CD4-positive, alpha-beta T cell treated with Interferon gamma for 1 hour (primary cell): ENCODE measurements at regions not wholly inside any gene's neighbourhood (a gene's known extent, or its start where the extent isn't known, plus 50 kb on each side); places are given as distances from the start of the nearest gene placed in this dataset.

ENCODE experiments used
- DNase-seq: peaks from one replicate; pipeline ENCODE4 v3.0.0-alpha.2; 2020

DNA sequence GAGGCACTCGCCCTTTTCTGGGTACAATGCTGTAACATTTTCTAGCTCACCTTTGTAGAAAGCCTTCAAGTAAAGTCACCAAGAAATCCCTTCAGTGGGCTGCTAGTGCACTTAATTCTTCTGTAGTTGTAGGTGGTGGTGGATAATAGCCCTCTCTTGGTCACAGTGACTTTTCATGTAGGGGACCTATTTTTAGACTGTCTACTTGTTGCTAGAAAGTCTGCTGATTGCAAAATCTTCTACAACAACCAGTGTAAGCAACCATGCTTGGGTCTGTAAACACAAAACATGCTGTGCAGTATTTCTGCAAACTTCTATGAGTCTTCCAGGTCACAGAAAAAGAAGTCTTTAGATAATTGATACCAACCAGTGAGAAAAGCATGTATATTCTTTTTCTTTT is 55.6 kb downstream of the PBDC1 start:
- DNase-seq = no peak

DNA sequence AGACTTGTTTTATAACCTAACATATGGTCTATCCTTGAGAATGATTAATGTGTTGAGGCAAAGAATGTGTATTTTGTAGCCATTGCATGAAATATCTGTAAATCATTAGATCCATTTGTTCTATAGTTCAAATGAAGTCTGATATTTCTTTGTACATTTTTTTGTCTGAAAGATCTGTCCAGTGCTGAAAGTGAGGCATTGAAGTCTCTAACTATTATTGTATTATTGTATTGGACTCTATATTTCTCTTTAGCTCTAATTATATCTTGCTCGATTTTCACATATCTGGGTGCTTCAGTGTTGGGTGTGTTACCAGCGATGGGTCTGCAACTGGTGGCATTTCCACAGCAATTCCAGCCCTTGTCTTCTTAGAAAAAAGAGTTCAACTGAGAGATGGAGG is 76.0 kb downstream of the PBDC1 start:
- DNase-seq = no peak

DNA sequence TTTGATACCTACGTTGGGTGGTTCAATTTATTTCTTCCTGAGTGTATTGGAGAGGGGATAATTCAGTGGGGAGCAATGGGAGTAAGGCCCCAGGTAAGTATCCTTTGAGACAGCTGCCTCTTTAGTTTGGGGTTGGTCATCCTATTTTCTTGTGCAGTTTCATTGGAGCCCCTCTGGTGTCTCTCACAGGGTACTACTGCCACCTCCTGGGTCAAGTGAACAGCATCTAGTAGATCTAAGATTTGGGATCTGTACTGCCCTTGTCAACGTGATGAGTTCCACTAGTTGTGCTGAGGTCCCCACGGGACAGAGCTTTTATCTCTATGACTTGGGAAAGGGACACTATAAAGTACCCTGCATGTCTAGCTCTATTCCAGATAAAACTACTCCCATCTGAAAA is 80.6 kb downstream of the PBDC1 start:
- DNase-seq = peak; percentile 44

DNA sequence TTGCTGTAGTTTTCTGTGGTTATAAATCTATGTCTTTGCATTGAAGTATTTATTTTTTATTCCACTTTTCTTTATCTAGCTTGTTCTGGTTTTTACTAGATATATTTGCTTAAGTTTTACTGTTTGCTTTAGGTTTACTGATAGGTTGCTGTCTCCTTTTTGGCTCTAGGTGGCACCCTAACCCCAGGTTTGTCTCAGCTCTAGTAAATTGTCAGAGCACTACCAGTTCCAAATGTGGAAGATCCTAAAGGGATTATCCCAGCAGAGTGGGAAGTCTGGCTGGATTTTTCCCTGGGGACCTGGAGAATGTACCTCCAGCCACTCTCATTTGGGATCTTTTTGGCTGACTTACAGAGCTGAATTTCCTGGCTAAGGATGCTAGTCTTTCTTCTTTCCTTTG is 106.1 kb downstream of the PBDC1 start:
- DNase-seq = no peak
